Right lobe of liver (tissue), 4 donors: ENCODE measurements at regions not wholly inside any gene's neighbourhood (a gene's known extent, or its start where the extent isn't known, plus 50 kb on each side); places are given as distances from the start of the nearest gene placed in this dataset.

Experiments
- POLR2A ChIP-seq: fragments of 450-650 bp; IDR thresholded peaks from one replicate; pipeline ENCODE4 v1.6.1; 2017; ENCODE audit warnings: antibody characterized with exemption, mild to moderate bottlenecking
- TF ChIP-seq, protein P1 (sequence below), 4 donors: fragments of 200-600 bp in 3 of 4; fragments of 450-650 bp in 1 of 4; IDR thresholded peaks; one replicate each; pipeline versions ENCODE4 v1.5.1 to v1.8.0; 2016 to 2022; ENCODE audit warnings: antibody characterized with exemption in 4 of 4, mild to moderate bottlenecking in 2 of 4
- donor health status: DM: no; HTN: no; CAD: no.
- donor health status: DM: no; HTN: no; CAD: no.
- donor health status: DM: no; HTN: yes; CAD: no.

DNA sequence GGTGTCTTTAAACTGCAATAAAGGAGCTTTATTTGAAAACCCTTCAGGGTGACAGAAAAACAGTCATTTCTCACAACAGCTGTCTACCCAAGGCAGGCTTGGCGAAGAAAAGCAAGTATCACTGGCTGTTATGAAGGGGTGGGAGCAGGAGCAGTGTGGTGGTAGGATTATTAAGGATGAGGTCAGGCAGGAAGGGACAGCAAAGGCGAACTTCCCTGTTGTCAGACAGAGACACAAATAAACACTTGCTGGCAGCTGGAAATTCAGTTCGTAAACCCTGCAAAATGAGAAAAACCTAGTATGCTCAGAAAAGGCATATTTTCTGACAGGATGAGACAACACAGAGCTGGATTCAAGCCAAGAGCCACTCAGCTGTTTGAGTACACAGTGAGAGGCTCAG, 416.3 kb upstream of the CDH5 start:
- TF ChIP-seq, protein P1, sequence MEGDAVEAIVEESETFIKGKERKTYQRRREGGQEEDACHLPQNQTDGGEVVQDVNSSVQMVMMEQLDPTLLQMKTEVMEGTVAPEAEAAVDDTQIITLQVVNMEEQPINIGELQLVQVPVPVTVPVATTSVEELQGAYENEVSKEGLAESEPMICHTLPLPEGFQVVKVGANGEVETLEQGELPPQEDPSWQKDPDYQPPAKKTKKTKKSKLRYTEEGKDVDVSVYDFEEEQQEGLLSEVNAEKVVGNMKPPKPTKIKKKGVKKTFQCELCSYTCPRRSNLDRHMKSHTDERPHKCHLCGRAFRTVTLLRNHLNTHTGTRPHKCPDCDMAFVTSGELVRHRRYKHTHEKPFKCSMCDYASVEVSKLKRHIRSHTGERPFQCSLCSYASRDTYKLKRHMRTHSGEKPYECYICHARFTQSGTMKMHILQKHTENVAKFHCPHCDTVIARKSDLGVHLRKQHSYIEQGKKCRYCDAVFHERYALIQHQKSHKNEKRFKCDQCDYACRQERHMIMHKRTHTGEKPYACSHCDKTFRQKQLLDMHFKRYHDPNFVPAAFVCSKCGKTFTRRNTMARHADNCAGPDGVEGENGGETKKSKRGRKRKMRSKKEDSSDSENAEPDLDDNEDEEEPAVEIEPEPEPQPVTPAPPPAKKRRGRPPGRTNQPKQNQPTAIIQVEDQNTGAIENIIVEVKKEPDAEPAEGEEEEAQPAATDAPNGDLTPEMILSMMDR (IDR thresholded peaks at IDR 0.05) = no peak
- no peak for TF ChIP-seq POLR2A
